Karpas-422 (cell line): ENCODE measurements at regions not wholly inside any gene's neighbourhood (a gene's known extent, or its start where the extent isn't known, plus 50 kb on each side); places are given as distances from the start of the nearest gene placed in this dataset.

Experiments used
- DNase-seq: peaks from one replicate; pipeline ENCODE4 v3.0.0-alpha.2; 2015
- H2AFZ ChIP-seq: fragments of 200-600 bp; sonication (generic); 2 replicates; pipeline ENCODE4 v1.6.1; 2014; ENCODE audit warnings: antibody characterized with exemption, low read length, mixed read lengths
- H3K27ac ChIP-seq: fragments of 200-600 bp; sonication (generic); 2 replicates; pipeline ENCODE4 v1.5.1; 2014; ENCODE audit warnings: mild to moderate bottlenecking, low read length, moderate library complexity
- H3K27me3 ChIP-seq: fragments of 200-600 bp; sonication (generic); 2 replicates; pipeline ENCODE4 v1.6.1; 2014; ENCODE audit warnings: low read length, mixed read lengths
- H3K36me3 ChIP-seq: fragments of 200-600 bp; sonication (generic); 2 replicates; pipeline ENCODE4 v1.6.1; 2014; ENCODE audit warnings: low read length, mixed read lengths; ENCODE audit not compliant: insufficient read depth
- H3K4me1 ChIP-seq: fragments of 200-600 bp; sonication (generic); 2 replicates; pipeline ENCODE4 v1.6.1; 2014; ENCODE audit warnings: mild to moderate bottlenecking, low read length, mixed read lengths
- H3K4me2 ChIP-seq: fragments of 200-600 bp; sonication (generic); 2 replicates; pipeline ENCODE4 v1.6.1; 2014; ENCODE audit warnings: low read length, low read depth, mild to moderate bottlenecking; ENCODE audit not compliant: poor library complexity, severe bottlenecking
- H3K4me3 ChIP-seq: fragments of 200-600 bp; sonication (generic); 2 replicates; pipeline ENCODE4 v1.5.1; 2014; ENCODE audit warnings: mild to moderate bottlenecking, antibody characterized with exemption, low read length, mixed read lengths
- H3K79me2 ChIP-seq: fragments of 200-600 bp; sonication (generic); 2 replicates; pipeline ENCODE4 v1.6.1; 2014; ENCODE audit warnings: mild to moderate bottlenecking, low read length, mixed read lengths
- H3K9ac ChIP-seq: fragments of 200-600 bp; sonication (generic); 2 replicates; pipeline ENCODE4 v1.6.0; 2014; ENCODE audit warnings: low read length
- H3K9me2 ChIP-seq: fragments of 200-600 bp; sonication (generic), shearing (Covaris generic); replicated peaks from 2 replicates; pipeline ENCODE4 v1.6.0; 2014; ENCODE audit warnings: mild to moderate bottlenecking, low read length, moderate library complexity; ENCODE audit not compliant: insufficient read depth
- H3K9me3 ChIP-seq: fragments of 300-700, 200-600 bp; sonication (generic); 2 replicates; pipeline ENCODE4 v1.6.1; 2014; ENCODE audit warnings: low read length, mixed read lengths
- H4K20me1 ChIP-seq: fragments of 200-600 bp; sonication (generic); 2 replicates; pipeline ENCODE4 v1.6.1; 2014; ENCODE audit warnings: mild to moderate bottlenecking, antibody characterized with exemption, low read length, low read depth; ENCODE audit not compliant: insufficient read depth

DNA sequence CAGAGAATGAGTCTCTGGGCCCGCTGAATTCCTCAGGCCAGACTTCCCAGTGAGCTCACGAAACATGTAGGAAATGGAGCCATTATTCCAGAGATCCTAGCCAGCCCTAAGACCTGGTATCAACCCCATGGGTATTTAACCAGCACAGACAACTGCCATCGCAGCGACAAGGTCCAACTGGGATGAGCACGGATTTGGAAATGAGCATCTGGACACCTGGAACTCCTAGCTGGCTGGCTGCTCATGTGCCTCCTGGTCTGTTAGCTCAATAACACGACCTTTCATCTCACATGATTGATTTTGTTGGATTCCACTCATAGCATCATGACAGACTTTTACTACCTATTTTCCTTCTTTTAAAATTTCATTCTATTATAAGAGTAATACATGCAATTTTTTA is 51.0 kb downstream of the POU3F3 start:
- Histone ChIP-seq H4K20me1 (no peaks in the 10 kb centered on the region), H3K9me2 (no peaks in the 10 kb centered on the region), H3K27ac (no peak overlapping the region), H3K79me2 (no peaks in the 10 kb centered on the region), H3K9me3 (no peaks in the 10 kb centered on the region), H3K4me3 (no peak overlapping the region), H3K4me2 (no peak overlapping the region), H3K36me3 (no peaks in the 10 kb centered on the region), H3K4me1 (no peaks in the 10 kb centered on the region), H3K27me3 (no peaks in the 10 kb centered on the region), H3K9ac (no peak overlapping the region), H2AFZ (no peak overlapping the region)
- no peak for DNase-seq

DNA sequence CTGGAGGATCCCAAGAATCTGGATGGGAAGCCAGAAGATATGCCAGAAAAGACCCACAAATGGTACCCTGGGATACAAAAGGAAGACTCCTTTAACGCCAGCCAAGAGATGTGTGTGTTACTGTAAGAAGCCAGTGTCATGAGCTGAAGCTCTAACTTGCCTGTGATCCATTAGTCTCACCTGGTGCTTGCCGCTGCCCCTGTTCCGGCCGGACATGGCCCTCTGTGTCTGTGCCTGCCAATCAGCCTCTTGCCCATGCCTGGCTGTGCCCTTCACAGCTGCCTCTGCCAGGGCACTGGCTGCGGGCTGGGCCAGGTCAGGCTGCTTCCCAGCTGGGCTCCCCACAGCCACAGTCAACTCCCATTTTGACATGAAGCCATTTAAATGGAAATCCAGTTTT is 55.4 kb downstream of the POU3F3 start:
- H3K36me3 ChIP-seq = no peaks in the 10 kb centered on the region
- no peaks in the 10 kb centered on the region for H3K79me2 ChIP-seq
- no peak overlapping the region for H3K4me3 ChIP-seq
- no peak overlapping the region for H3K27ac ChIP-seq
- no peaks in the 10 kb centered on the region for H3K9me3 ChIP-seq
- H4K20me1 ChIP-seq = no peaks in the 10 kb centered on the region
- H3K27me3 ChIP-seq = no peaks in the 10 kb centered on the region
- no peaks in the 10 kb centered on the region for H3K9me2 ChIP-seq
- no peak for DNase-seq
- H2AFZ ChIP-seq = no peak overlapping the region
- no peak overlapping the region for H3K9ac ChIP-seq
- H3K4me2 ChIP-seq = no peak overlapping the region
- no peaks in the 10 kb centered on the region for H3K4me1 ChIP-seq

DNA sequence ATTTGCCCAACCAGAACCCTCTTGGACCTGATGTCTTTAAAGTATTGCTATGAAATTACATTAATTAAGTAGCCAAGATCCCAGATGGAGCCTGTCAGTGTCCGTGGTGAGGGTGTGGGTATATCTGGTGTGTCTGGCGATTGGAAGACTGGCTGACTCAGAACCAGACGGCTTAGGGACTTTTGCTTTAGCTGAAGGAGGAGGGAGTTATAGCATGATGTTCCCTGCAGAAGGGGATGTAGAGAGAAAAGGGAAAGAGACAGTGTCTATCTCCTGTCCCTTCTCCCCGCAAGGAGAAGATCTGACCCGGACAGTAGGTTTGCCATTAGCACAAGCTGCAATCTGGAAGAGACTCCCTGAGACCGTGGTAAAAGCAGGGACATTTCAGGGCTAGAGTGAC is 60.6 kb downstream of the POU3F3 start:
- Histone ChIP-seq H2AFZ (no peak overlapping the region), H3K4me1 (no peaks in the 10 kb centered on the region), H3K79me2 (no peaks in the 10 kb centered on the region), H3K27me3 (no peaks in the 10 kb centered on the region), H3K27ac (no peak overlapping the region), H3K9me3 (no peaks in the 10 kb centered on the region), H4K20me1 (no peaks in the 10 kb centered on the region), H3K9me2 (no peaks in the 10 kb centered on the region), H3K4me3 (no peak overlapping the region), H3K4me2 (no peak overlapping the region), H3K9ac (no peak overlapping the region), H3K36me3 (no peaks in the 10 kb centered on the region)
- DNase-seq = no peak

DNA sequence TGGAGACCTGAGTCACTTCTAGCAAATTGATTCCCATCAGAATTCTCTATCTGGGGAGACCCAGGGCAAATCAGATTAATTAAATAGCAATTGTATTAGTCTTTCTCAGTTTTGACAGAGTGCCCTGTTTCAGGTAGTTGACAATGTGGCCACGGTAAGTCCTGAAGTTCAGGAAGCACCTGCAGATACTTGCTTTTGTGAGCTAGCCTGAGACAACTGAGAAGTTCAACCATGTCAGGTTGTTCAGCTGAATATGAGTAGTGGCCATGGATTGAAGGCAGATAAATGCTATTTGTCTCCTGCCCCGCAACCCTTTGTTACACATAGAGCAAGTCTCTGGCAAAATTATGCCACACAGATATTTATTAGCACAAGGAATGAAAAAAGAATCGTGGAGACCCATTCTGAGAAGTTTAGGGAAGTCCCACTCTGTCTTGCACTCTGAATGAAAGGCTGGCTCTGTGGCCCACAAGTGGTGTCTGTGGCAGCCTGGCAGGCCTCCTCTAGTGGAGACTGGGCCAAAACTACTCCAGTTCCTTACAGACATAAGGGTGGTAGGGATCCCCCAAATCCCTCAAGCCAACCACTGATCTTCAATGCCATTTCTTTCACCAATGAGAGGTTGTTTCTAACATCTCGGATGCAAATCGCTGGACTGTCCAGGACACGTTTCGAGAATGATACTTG is 61.3 kb downstream of the POU3F3 start:
- Histone ChIP-seq H3K4me1 (no peaks in the 10 kb centered on the region), H3K4me2 (no peak overlapping the region), H3K9ac (no peak overlapping the region), H3K9me2 (no peaks in the 10 kb centered on the region), H3K27ac (no peak overlapping the region), H4K20me1 (no peaks in the 10 kb centered on the region), H3K79me2 (no peaks in the 10 kb centered on the region), H3K27me3 (no peaks in the 10 kb centered on the region), H3K4me3 (no peak overlapping the region), H3K36me3 (no peaks in the 10 kb centered on the region), H2AFZ (no peak overlapping the region), H3K9me3 (no peaks in the 10 kb centered on the region)
- DNase-seq = no peak

DNA sequence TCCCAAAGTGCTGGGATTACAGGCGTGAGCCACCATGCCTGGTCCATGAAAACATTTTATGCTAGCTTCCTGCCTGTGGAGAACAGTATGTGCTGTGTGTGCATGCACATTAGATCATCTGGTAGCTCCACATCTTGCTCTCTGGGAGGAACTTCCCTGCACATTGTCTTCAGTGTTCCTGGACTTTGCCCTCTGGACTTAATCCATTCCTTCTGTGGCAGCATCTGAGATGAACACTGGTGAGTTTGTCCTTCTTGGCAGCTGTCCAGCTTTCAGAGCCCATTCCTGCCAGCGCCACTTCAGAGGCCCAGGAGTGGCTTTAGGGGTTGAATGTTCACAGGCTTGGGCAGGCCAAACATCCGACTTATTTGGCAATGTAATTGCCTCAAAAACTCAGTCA is 65.2 kb downstream of the POU3F3 start:
- Histone ChIP-seq H3K27ac (no peak overlapping the region), H3K27me3 (no peaks in the 10 kb centered on the region), H3K9ac (no peak overlapping the region), H3K4me1 (no peaks in the 10 kb centered on the region), H2AFZ (no peak overlapping the region), H3K79me2 (no peaks in the 10 kb centered on the region), H3K9me3 (no peaks in the 10 kb centered on the region), H3K4me2 (no peak overlapping the region), H3K4me3 (no peak overlapping the region), H4K20me1 (no peaks in the 10 kb centered on the region), H3K36me3 (no peaks in the 10 kb centered on the region), H3K9me2 (no peaks in the 10 kb centered on the region)
- DNase-seq = no peak

DNA sequence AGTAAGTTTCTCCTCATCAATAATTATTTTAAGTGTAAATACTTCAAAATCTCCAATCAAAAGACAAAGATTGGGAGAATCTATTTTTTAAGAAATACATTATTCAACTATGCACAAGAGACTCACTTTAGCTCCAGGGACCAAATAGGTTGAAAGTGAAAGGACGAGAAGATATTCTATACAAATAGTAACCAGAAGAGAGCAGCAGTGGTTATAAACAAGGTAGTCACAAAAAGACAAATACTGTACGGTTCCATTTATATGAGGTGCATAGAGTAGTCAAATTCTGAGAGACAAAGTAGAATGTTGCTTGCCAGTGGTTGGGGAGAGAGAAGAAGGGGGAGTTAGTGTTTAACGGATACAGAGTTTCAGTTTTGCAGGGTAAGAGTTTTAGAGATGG is 69.8 kb downstream of the POU3F3 start:
- DNase-seq = no peak

DNA sequence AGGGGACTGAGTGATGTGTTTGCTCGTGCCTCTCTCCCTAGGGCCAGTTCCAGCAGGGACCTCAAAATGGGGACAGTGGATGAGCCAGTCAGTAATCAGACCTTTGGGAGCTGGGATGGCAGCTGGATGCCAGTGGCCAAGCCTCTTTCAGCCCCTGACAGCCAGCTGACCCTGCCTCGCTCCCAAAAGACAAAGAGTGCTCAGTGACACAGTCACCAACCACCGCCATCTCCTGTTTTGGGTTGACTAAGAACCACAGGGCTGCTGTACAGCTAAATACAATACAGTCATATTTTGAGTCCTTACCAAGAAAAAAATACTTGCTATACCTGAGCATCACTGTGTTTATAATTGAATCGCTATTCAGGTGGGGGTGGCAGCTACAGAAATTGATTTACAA is 75.7 kb downstream of the POU3F3 start:
- Histone ChIP-seq H3K27ac (no peak overlapping the region), H3K9me3 (no peaks in the 10 kb centered on the region), H3K4me2 (no peak overlapping the region), H3K9ac (no peak overlapping the region), H3K4me3 (no peak overlapping the region), H3K4me1 (peaks cover 8% of the 10 kb centered on the region), H4K20me1 (no peaks in the 10 kb centered on the region), H3K79me2 (no peaks in the 10 kb centered on the region), H3K27me3 (no peaks in the 10 kb centered on the region), H2AFZ (no peak overlapping the region), H3K36me3 (no peaks in the 10 kb centered on the region), H3K9me2 (no peaks in the 10 kb centered on the region)
- DNase-seq = no peak

More for the DNA sequence above, 69.8 kb downstream of the POU3F3 start:
- no peak overlapping the region for H3K9ac ChIP-seq
- H3K36me3 ChIP-seq = no peaks in the 10 kb centered on the region
- no peaks in the 10 kb centered on the region for H3K9me3 ChIP-seq
- peaks cover 11% of the 10 kb centered on the region for H3K4me1 ChIP-seq
- H4K20me1 ChIP-seq = no peaks in the 10 kb centered on the region
- no peaks in the 10 kb centered on the region for H3K9me2 ChIP-seq
- H3K79me2 ChIP-seq = no peaks in the 10 kb centered on the region
- H2AFZ ChIP-seq = no peak overlapping the region
- no peak overlapping the region for H3K4me3 ChIP-seq
- H3K4me2 ChIP-seq = no peak overlapping the region
- H3K27me3 ChIP-seq = no peaks in the 10 kb centered on the region
- no peak overlapping the region for H3K27ac ChIP-seq

DNA sequence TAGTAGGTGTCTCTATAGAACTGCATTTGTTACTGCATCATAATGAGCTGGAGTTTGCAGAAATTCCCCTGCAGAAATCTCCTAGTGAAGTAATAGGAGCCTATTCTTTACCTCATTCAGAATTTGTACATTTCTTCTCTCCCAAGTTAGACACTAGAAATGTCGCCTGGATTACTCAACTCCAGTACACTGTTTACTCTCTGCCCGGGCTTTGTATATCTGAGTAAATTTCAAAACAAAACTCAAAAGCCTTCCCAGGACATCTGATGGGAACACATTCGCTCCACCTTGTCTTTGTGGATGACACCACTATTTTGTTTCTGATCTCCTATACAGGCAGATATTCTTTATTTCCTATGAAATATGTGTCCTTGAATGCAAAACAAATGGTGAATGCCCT is 76.8 kb downstream of the POU3F3 start:
- Histone ChIP-seq H3K27me3 (no peaks in the 10 kb centered on the region), H3K9me3 (no peaks in the 10 kb centered on the region), H2AFZ (no peak overlapping the region), H3K79me2 (no peaks in the 10 kb centered on the region), H3K9ac (no peak overlapping the region), H3K4me1 (no peaks in the 10 kb centered on the region), H3K4me3 (no peak overlapping the region), H3K4me2 (no peak overlapping the region), H4K20me1 (no peaks in the 10 kb centered on the region), H3K27ac (no peak overlapping the region), H3K9me2 (no peaks in the 10 kb centered on the region), H3K36me3 (no peaks in the 10 kb centered on the region)
- no peak for DNase-seq

DNA sequence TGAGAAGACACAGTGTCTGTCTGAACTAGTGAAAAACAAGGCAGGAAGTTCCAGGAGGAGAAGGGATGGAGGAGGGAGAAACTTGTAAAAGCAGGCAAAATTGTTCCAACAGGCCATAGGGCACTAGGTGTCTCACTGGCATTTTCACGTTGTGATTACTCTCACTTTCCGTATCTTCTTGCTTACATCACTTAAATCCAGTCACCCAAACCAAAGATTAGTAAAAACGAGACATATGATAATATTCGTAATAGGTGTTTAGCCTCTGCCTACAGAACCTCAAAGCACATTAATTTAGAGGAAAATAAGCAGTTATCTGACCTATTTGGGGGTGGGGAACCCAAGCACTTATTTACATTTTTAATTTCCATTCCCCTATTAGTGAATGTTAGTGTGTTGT is 78.3 kb downstream of the POU3F3 start:
- Histone ChIP-seq H2AFZ (no peak overlapping the region), H4K20me1 (no peaks in the 10 kb centered on the region), H3K9me2 (no peaks in the 10 kb centered on the region), H3K4me2 (no peak overlapping the region), H3K9me3 (no peaks in the 10 kb centered on the region), H3K27ac (no peak overlapping the region), H3K79me2 (no peaks in the 10 kb centered on the region), H3K4me1 (no peaks in the 10 kb centered on the region), H3K36me3 (no peaks in the 10 kb centered on the region), H3K27me3 (no peaks in the 10 kb centered on the region), H3K4me3 (no peak overlapping the region), H3K9ac (no peak overlapping the region)
- DNase-seq = no peak
